ENCODE measurements at regions not wholly inside any gene's neighbourhood (a gene's known extent, or its start where the extent isn't known, plus 50 kb on each side); places are given as distances from the start of the nearest gene placed in this dataset.

DNA sequence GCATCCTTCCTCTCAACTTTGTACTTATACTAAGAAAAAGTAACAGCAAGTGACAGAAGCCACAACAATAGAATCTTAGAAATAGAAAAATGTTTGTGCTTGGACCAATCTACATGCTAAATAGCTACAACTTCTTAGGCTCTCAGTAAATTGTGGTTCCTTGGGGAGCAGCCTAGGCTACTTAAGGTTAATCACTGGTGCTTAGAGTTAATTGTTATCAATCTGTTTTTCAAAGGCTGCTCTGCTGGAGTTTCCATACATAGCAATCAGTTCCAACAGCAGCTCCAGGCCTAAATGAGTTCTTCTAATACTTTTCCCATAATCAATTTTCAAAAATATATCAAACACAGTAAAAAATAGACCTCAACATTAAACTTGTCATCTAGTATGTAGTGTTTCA, 571.4 kb downstream of the EPHA7 start:
- no peak for DNase-seq
- no peak overlapping the region for H3K27ac ChIP-seq
- no peak overlapping the region for H3K4me3 ChIP-seq
- ATAC-seq: no peak
- no peaks in the 10 kb centered on the region for H3K36me3 ChIP-seq
- H3K27me3 ChIP-seq: no peaks in the 10 kb centered on the region
- H3K9me3 ChIP-seq: no peaks in the 10 kb centered on the region
- H3K4me1 ChIP-seq: no peaks in the 10 kb centered on the region
- no peak for TF ChIP-seq POLR2A (IDR thresholded peaks at IDR 0.05)
- intact Hi-C loops (cut with DNase I): no loop called here

- no peak for DNase-seq
- Histone ChIP-seq H3K36me3 (no peaks in the 10 kb centered on the region), H3K4me1 (no peaks in the 10 kb centered on the region), H3K27me3 (no peaks in the 10 kb centered on the region), H3K27ac (no peak overlapping the region), H3K4me3 (no peak overlapping the region), H3K9me3 (no peaks in the 10 kb centered on the region)
- TF ChIP-seq POLR2A (IDR thresholded peaks at IDR 0.05) (no peak), CTCF (IDR thresholded peaks at IDR 0.05) (no peak)
- ATAC-seq: no peak
- 77 to 87% (median 81%) methylated on average over 4 of the region's 4 CpGs for WGBS, 4 donors
- intact Hi-C loops (cut with DNase I): no loop called here
Observed at GRCh38 chr6:92840246-92840930, 579.0 kb downstream of the EPHA7 start.

DNA sequence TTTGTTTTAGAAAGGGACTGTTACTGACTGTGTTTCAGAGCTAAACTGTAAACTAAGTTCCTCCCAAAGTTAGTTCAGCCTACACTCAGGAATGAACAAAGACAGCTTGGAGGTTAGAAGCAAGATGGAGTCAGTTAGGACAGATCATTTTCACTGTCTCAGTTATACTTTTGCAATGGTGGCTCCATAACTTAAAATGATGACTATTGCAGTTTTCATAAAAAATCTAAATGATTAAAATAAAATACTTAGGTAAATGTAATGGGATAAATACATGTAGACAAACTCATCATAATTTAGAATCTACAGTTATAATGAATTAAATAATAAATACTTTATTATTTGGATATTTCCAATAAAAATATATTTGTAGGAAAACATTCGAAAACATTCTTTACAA, 590.6 kb downstream of the EPHA7 start:
- Histone ChIP-seq H3K36me3 (no peaks in the 10 kb centered on the region), H3K27ac (no peak overlapping the region), H3K9me3 (no peaks in the 10 kb centered on the region), H3K27me3 (no peaks in the 10 kb centered on the region), H3K4me1 (no peaks in the 10 kb centered on the region), H3K4me3 (no peak overlapping the region)
- no peak for TF ChIP-seq POLR2A (IDR thresholded peaks at IDR 0.05)
- TF ChIP-seq CTCF (IDR thresholded peaks at IDR 0.05): no peak
- 90 to 98% (median 95%) methylated on average over 1 of the region's 1 CpG for WGBS, 4 donors
- intact Hi-C loops (cut with DNase I): no loop called here
- no peak for DNase-seq
- ATAC-seq: no peak

DNA sequence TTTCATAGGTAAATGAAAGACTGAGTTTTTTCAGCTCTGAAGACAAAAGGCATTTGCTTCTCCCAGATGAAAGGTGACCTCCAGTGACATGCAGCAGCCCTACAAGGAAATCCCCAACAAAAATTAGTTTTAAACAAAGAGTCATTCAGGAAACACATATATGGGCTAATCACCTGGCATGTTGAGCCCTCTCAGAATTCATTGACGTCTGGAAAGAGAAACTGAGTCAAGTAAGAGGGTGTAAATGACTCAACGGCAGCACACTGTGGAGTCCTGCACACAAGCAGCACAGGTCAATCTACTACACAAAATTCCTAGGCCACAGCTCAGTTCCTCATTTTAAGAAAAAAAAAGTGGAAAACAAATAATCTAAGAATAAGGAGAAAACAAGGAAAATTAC, 592.3 kb downstream of the EPHA7 start:
- WGBS, 4 donors: 73 to 80% (median 80%) methylated on average over 2 of the region's 2 CpGs
- H3K27me3 ChIP-seq: no peaks in the 10 kb centered on the region
- no peaks in the 10 kb centered on the region for H3K36me3 ChIP-seq
- no peaks in the 10 kb centered on the region for H3K9me3 ChIP-seq
- DNase-seq (no peak), ATAC-seq (no peak)
- no peak overlapping the region for H3K27ac ChIP-seq
- intact Hi-C loops (cut with DNase I): no loop called here
- TF ChIP-seq CTCF (IDR thresholded peaks at IDR 0.05) (no peak), POLR2A (IDR thresholded peaks at IDR 0.05) (no peak)
- H3K4me1 ChIP-seq: no peaks in the 10 kb centered on the region
- no peak overlapping the region for H3K4me3 ChIP-seq

- DNase-seq: no peak
- Histone ChIP-seq H3K36me3 (no peaks in the 10 kb centered on the region), H3K4me3 (no peak overlapping the region), H3K4me1 (no peaks in the 10 kb centered on the region), H3K27ac (no peak overlapping the region), H3K27me3 (no peaks in the 10 kb centered on the region), H3K9me3 (no peaks in the 10 kb centered on the region)
- no peak for ATAC-seq
- intact Hi-C loops (cut with DNase I): no loop called here
- 53 to 70% (median 58%) methylated on average over 5 of the region's 5 CpGs for WGBS, 4 donors
- TF ChIP-seq CTCF (IDR thresholded peaks at IDR 0.05): no peak
- TF ChIP-seq POLR2A (IDR thresholded peaks at IDR 0.05): no peak
Observed at GRCh38 chr6:92826633-92827032, 592.7 kb downstream of the EPHA7 start.
